Naive thymus-derived CD4-positive, alpha-beta T cell (primary cell): ENCODE measurements at regions not wholly inside any gene's neighbourhood (a gene's known extent, or its start where the extent isn't known, plus 50 kb on each side); places are given as distances from the start of the nearest gene placed in this dataset.

Experiments used
- ATAC-seq: fragments of 150-1000 bp; cut with Tn5 transposase; 2 replicates; pipeline ENCODE4 v1.10.0; 2021; ENCODE audit warnings: mild to moderate bottlenecking, moderate library complexity
- CTCF ChIA-PET: fragments of 350-600 bp; sonication (Branson Sonifier 250); formaldehyde crosslinking; loops from one replicate; lab custom pipeline; 2021; ENCODE audit warnings: antibody characterized with exemption; lab: Charles Lee
- POLR2A ChIA-PET: fragments of 350-600 bp; sonication (Branson Sonifier 250); formaldehyde crosslinking; loops from one replicate; lab custom pipeline; 2021; ENCODE audit warnings: antibody characterized with exemption, inconsistent platforms; lab: Charles Lee
- DNase-seq, 9 donors: peaks; one replicate each; pipeline versions ENCODE4 v3.0.0 to v3.0.0-alpha.2; 2020 to 2022; ENCODE audit warnings: mixed read lengths in 1 of 9
- H3K27ac ChIP-seq: one replicate; pipeline ENCODE4 v1.7.0; 2013; ENCODE audit warnings: mild to moderate bottlenecking, low read depth, low read length, moderate library complexity
- H3K27me3 ChIP-seq, 2 donors: one replicate each; pipeline ENCODE4 v1.7.0; 2013; ENCODE audit warnings: low read length in 2 of 2, mild to moderate bottlenecking in 2 of 2, moderate library complexity in 2 of 2; ENCODE audit not compliant: control insufficient read depth in 2 of 2, insufficient read depth in 2 of 2
- H3K36me3 ChIP-seq, 3 experiments: 1 replicate in 2 of 3; 2 replicates in 1 of 3; pipeline ENCODE4 v1.7.0; 2013; ENCODE audit warnings: low read length in 3 of 3, mild to moderate bottlenecking in 3 of 3, moderate library complexity in 1 of 3; ENCODE audit not compliant: insufficient read depth in 3 of 3, control insufficient read depth in 2 of 3
- H3K4me1 ChIP-seq, 2 donors: one replicate each; pipeline ENCODE4 v1.7.0; 2013; ENCODE audit warnings: low read length in 2 of 2, mild to moderate bottlenecking in 2 of 2, moderate library complexity in 1 of 2; ENCODE audit not compliant: control insufficient read depth in 2 of 2, insufficient read depth in 2 of 2
- H3K4me3 ChIP-seq: 2 replicates; pipeline ENCODE4 v1.7.0; 2013; ENCODE audit warnings: mild to moderate bottlenecking, low read length
- H3K9me3 ChIP-seq, 3 experiments: 1 replicate in 2 of 3; 2 replicates in 1 of 3; pipeline ENCODE4 v1.7.0; 2013; ENCODE audit warnings: low read length in 3 of 3; ENCODE audit not compliant: control insufficient read depth in 2 of 3
- H3K27ac Mint-ChIP-seq, 9 donors: one replicate each; pipeline ENCODE4 v1.8.0; 2020 to 2022; ENCODE audit warnings: mixed read lengths in 9 of 9, mild to moderate bottlenecking in 8 of 9, moderate library complexity in 5 of 9, inconsistent platforms in 2 of 9
- H3K27me3 Mint-ChIP-seq, 5 donors: one replicate each; pipeline ENCODE4 v1.8.0; 2021 to 2022; ENCODE audit warnings: mixed read lengths in 5 of 5, mild to moderate bottlenecking in 1 of 5
- H3K36me3 Mint-ChIP-seq, 5 donors: one replicate each; pipeline ENCODE4 v1.8.0; 2020 to 2022; ENCODE audit warnings: mixed read lengths in 5 of 5, mild to moderate bottlenecking in 3 of 5, inconsistent platforms in 1 of 5
- H3K4me1 Mint-ChIP-seq, 7 donors: one replicate each; pipeline ENCODE4 v1.8.0; 2020 to 2022; ENCODE audit warnings: mixed read lengths in 7 of 7, mild to moderate bottlenecking in 3 of 7, inconsistent platforms in 1 of 7
- H3K4me3 Mint-ChIP-seq, 10 donors: one replicate each; pipeline ENCODE4 v1.8.0; 2020 to 2022; ENCODE audit warnings: mild to moderate bottlenecking in 10 of 10, mixed read lengths in 10 of 10, moderate library complexity in 6 of 10, inconsistent platforms in 2 of 10
- H3K9me3 Mint-ChIP-seq, 11 donors: one replicate each; pipeline ENCODE4 v1.8.0; 2020 to 2022; ENCODE audit warnings: mixed read lengths in 11 of 11, mild to moderate bottlenecking in 4 of 11, inconsistent platforms in 1 of 11, moderate library complexity in 1 of 11
- intact Hi-C, 2 donors: fragments of 100-400 bp; cut with micrococcal nuclease; formaldehyde crosslinking; loops; one replicate each; pipeline ENCODE4 v1.15.1; 2023

DNA sequence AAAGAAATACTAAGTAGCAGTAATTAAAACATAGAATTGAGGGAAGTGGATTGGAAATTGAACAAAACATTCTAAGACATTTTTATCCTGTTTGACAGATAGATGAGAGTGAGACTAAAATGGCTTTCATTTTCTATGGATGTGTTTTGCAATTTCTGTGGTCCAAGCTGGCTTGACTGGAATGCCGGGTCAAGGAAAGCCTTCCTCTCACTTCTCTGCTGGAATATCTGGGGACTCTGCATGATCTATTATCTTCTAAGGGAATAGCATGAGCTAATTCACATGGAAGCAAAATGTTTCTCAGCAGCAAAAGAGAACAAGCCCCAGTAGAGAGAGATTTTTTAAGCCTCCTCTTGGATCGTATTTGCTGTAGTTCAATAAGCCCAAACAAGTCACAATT, 407.9 kb upstream of the ATXN7L3B start:
- no peak overlapping the region for H3K4me3 Mint-ChIP-seq

GRCh38 chr12:74144396-74144795, 393.2 kb upstream of the ATXN7L3B start:
- Histone ChIP-seq H3K27ac (no peak overlapping the region), H3K36me3 (no peaks in the 10 kb centered on the region), H3K9me3 (no peaks in the 10 kb centered on the region), H3K4me3 (no peak overlapping the region), H3K4me1 (no peaks in the 10 kb centered on the region), H3K27me3 (no peaks in the 10 kb centered on the region)
- intact Hi-C loops, result no loop called here
- Mint-ChIP-seq H3K27ac (no peak overlapping the region), H3K9me3 (peaks cover 0 to 5% (median 0%) of the 10 kb centered on the region in 11 donors), H3K27me3 (no peaks in the 10 kb centered on the region), H3K4me3 (no peak overlapping the region), H3K36me3 (no peaks in the 10 kb centered on the region), H3K4me1 (no peaks in the 10 kb centered on the region)
- ChIA-PET CTCF (no interaction called here), POLR2A (no interaction called here)
- ATAC-seq (no peak), DNase-seq (no peak)

More for the DNA sequence above, 407.9 kb upstream of the ATXN7L3B start:
- intact Hi-C loops, result no loop called here
- H3K27ac Mint-ChIP-seq, result no peak overlapping the region
- no peaks in the 10 kb centered on the region for H3K27me3 Mint-ChIP-seq
- POLR2A ChIA-PET, result no interaction called here
- DNase-seq (no peak), ATAC-seq (no peak)
- no peaks in the 10 kb centered on the region for H3K4me1 ChIP-seq
- H3K36me3 ChIP-seq, result no peaks in the 10 kb centered on the region
- CTCF ChIA-PET, result no interaction called here
- H3K36me3 Mint-ChIP-seq, result no peaks in the 10 kb centered on the region
- no peak overlapping the region for H3K4me3 ChIP-seq
- no peak overlapping the region for H3K27ac ChIP-seq
- peaks cover 0 to 5% (median 0%) of the 10 kb centered on the region in 11 donors for H3K9me3 Mint-ChIP-seq
- H3K27me3 ChIP-seq, result no peaks in the 10 kb centered on the region
- no peaks in the 10 kb centered on the region for H3K9me3 ChIP-seq
- no peaks in the 10 kb centered on the region for H3K4me1 Mint-ChIP-seq

DNA sequence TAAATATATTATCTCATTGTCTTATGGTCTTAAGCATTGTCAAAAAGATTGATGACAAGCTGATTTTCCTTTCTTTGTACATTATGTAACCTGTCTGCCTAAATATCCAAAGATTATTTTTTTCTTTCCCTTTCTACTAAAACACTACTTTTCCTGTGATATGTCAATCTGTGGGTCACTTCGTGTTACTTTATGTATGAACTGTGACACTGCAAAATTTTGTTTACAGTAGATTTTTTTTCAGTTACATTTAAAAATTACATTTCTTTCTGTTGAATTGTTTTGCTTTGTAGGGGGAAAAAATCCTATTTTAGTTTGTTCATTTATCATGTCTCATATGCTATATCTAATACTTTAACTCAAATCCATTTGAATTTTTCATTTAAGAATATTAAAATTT, 392.3 kb upstream of the ATXN7L3B start:
- DNase-seq (no peak), ATAC-seq (no peak)
- Mint-ChIP-seq H3K27me3 (no peaks in the 10 kb centered on the region), H3K4me3 (no peak overlapping the region), H3K36me3 (no peaks in the 10 kb centered on the region), H3K27ac (no peak overlapping the region), H3K4me1 (no peaks in the 10 kb centered on the region), H3K9me3 (peaks cover 0 to 5% (median 0%) of the 10 kb centered on the region in 11 donors)
- ChIA-PET CTCF (no interaction called here), POLR2A (no interaction called here)
- H3K4me1 ChIP-seq, result no peaks in the 10 kb centered on the region
- intact Hi-C loops, result no loop called here
- H3K36me3 ChIP-seq, result no peaks in the 10 kb centered on the region
- no peaks in the 10 kb centered on the region for H3K27me3 ChIP-seq
- no peak overlapping the region for H3K27ac ChIP-seq
- H3K9me3 ChIP-seq, result no peaks in the 10 kb centered on the region
- no peak overlapping the region for H3K4me3 ChIP-seq

- no peaks in the 10 kb centered on the region for H3K36me3 ChIP-seq
- ATAC-seq (no peak), DNase-seq (no peak)
- H3K4me1 ChIP-seq, result no peaks in the 10 kb centered on the region
- no peak overlapping the region for H3K4me3 ChIP-seq
- H3K27me3 ChIP-seq, result no peaks in the 10 kb centered on the region
- no peaks in the 10 kb centered on the region for H3K9me3 ChIP-seq
- CTCF ChIA-PET, result no interaction called here
- intact Hi-C loops, result no loop called here
- POLR2A ChIA-PET, result no interaction called here
- no peak overlapping the region for H3K27ac ChIP-seq
- Mint-ChIP-seq H3K4me3 (no peak overlapping the region), H3K9me3 (peaks cover 0 to 5% (median 0%) of the 10 kb centered on the region in 11 donors), H3K4me1 (no peaks in the 10 kb centered on the region), H3K27ac (no peak overlapping the region), H3K27me3 (no peaks in the 10 kb centered on the region), H3K36me3 (no peaks in the 10 kb centered on the region)
Observed at GRCh38 chr12:74148849-74149248, 388.8 kb upstream of the ATXN7L3B start.

- Histone ChIP-seq H3K27me3 (no peaks in the 10 kb centered on the region), H3K27ac (no peak overlapping the region), H3K9me3 (no peaks in the 10 kb centered on the region), H3K4me3 (no peak overlapping the region), H3K36me3 (no peaks in the 10 kb centered on the region), H3K4me1 (no peaks in the 10 kb centered on the region)
- ChIA-PET POLR2A (no interaction called here), CTCF (no interaction called here)
- Mint-ChIP-seq H3K36me3 (no peaks in the 10 kb centered on the region), H3K4me1 (no peaks in the 10 kb centered on the region), H3K9me3 (peaks cover 0 to 5% (median 0%) of the 10 kb centered on the region in 11 donors), H3K27me3 (no peaks in the 10 kb centered on the region), H3K27ac (no peak overlapping the region), H3K4me3 (no peak overlapping the region)
- intact Hi-C loops, result no loop called here
- ATAC-seq (no peak), DNase-seq (no peak)
Observed at GRCh38 chr12:74152370-74152769, 385.3 kb upstream of the ATXN7L3B start.

DNA sequence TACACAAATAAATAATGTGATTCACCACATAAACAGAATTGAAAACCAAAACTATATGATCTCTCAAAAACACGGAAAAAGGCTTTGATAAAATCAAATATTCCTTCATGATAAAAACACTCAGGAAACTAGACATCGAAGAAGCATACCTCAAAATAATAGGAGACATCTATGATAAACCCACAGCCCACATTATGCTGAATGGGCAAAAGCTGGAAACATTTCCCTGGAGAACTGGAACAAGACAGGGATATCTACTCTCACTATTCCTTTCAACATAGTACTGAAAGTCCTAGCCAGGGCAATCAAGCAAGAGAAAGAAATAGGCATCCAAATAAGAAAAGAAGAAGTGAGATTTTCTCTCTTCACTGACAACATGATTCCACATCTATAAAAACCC, 371.5 kb upstream of the ATXN7L3B start:
- Histone ChIP-seq H3K4me3 (no peak overlapping the region), H3K9me3 (no peaks in the 10 kb centered on the region), H3K27me3 (no peaks in the 10 kb centered on the region), H3K4me1 (no peaks in the 10 kb centered on the region), H3K36me3 (no peaks in the 10 kb centered on the region), H3K27ac (no peak overlapping the region)
- no peaks in the 10 kb centered on the region for H3K4me1 Mint-ChIP-seq
- H3K36me3 Mint-ChIP-seq, result no peaks in the 10 kb centered on the region
- CTCF ChIA-PET, result no interaction called here
- H3K4me3 Mint-ChIP-seq, result no peak overlapping the region
- H3K27ac Mint-ChIP-seq, result no peak overlapping the region
- POLR2A ChIA-PET, result no interaction called here
- H3K27me3 Mint-ChIP-seq, result no peaks in the 10 kb centered on the region
- intact Hi-C loops, result no loop called here
- H3K9me3 Mint-ChIP-seq, result peaks cover 0 to 5% (median 0%) of the 10 kb centered on the region in 11 donors
- ATAC-seq, result no peak
- no peak for DNase-seq

DNA sequence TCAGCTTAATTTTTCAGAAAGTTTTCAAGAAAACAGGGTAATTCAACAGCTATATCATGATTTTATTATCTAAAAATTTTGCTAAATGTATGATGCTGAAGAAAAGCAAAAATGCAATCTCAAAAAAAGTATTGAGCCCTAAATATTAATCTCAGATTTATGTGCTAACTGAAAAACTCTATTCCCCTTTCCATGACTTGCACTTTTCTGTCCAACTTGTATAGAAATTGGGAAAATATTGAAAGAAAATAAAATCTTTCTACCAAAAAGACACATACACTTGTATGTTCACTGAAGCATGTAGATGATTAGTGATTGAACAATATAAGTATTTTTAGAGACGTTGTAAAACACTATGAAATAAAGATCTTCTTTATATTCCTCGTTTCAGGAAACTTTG, 368.0 kb upstream of the ATXN7L3B start:
- no peaks in the 10 kb centered on the region for H3K36me3 ChIP-seq
- H3K4me1 Mint-ChIP-seq, result no peaks in the 10 kb centered on the region
- H3K27me3 ChIP-seq, result no peaks in the 10 kb centered on the region
- H3K4me3 Mint-ChIP-seq, result no peak overlapping the region
- POLR2A ChIA-PET, result no interaction called here
- intact Hi-C loops, result no loop called here
- DNase-seq (no peak), ATAC-seq (no peak)
- H3K27me3 Mint-ChIP-seq, result no peaks in the 10 kb centered on the region
- no peaks in the 10 kb centered on the region for H3K9me3 ChIP-seq
- peaks cover 0 to 7% (median 2%) of the 10 kb centered on the region in 11 donors for H3K9me3 Mint-ChIP-seq
- CTCF ChIA-PET, result no interaction called here
- no peak overlapping the region for H3K4me3 ChIP-seq
- no peak overlapping the region for H3K27ac ChIP-seq
- H3K36me3 Mint-ChIP-seq, result no peaks in the 10 kb centered on the region
- H3K27ac Mint-ChIP-seq, result no peak overlapping the region
- H3K4me1 ChIP-seq, result no peaks in the 10 kb centered on the region
